OCI-LY7 (cell line): ENCODE measurements at regions not wholly inside any gene's neighbourhood (a gene's known extent, or its start where the extent isn't known, plus 50 kb on each side); places are given as distances from the start of the nearest gene placed in this dataset.

Experiments
- BruUV-seq: library from RNA; stranded (reverse); fragments of 400-500 nt; replicated peaks from 2 replicates; lab custom pipeline; 2021; lab: Mats Ljungman, UMichigan
- CTCF ChIA-PET: fragments of 300-600 bp; sonication (Branson Sonifier 250); formaldehyde crosslinking; loops from one replicate; lab custom pipeline; 2022; ENCODE audit warnings: antibody characterized with exemption; ENCODE audit not compliant: unreplicated experiment; lab: Charles Lee
- POLR2A ChIA-PET: fragments of 300-600 bp; sonication (Branson Sonifier 250); formaldehyde crosslinking; loops from one replicate; lab custom pipeline; 2022; ENCODE audit warnings: antibody characterized with exemption; lab: Charles Lee
- DNase-seq: peaks from one replicate; pipeline ENCODE4 v3.0.0-alpha.2; 2015; ENCODE audit warnings: low spot score
- H2AFZ ChIP-seq: fragments of 200-600 bp; sonication (generic), shearing (Covaris generic); 2 replicates; pipeline ENCODE4 v1.6.1; 2014; ENCODE audit warnings: mild to moderate bottlenecking, antibody characterized with exemption, low read length, moderate library complexity
- H3K27ac ChIP-seq: fragments of 200-600 bp; sonication (generic); 2 replicates; pipeline ENCODE4 v1.5.1; 2014; ENCODE audit warnings: mixed run types, low read depth, mild to moderate bottlenecking, moderate library complexity, low read length, inconsistent platforms; ENCODE audit not compliant: poor library complexity, severe bottlenecking
- H3K36me3 ChIP-seq: fragments of 200-600 bp; sonication (generic); 2 replicates; pipeline ENCODE4 v1.6.1; 2014; ENCODE audit warnings: mild to moderate bottlenecking, antibody characterized with exemption, low read length, moderate library complexity, mixed read lengths; ENCODE audit not compliant: insufficient read depth
- H3K4me1 ChIP-seq: fragments of 200-600 bp; sonication (generic); 2 replicates; pipeline ENCODE4 v1.5.1; 2014; ENCODE audit warnings: mild to moderate bottlenecking, low read length; ENCODE audit not compliant: insufficient read depth, poor library complexity, severe bottlenecking
- H3K4me2 ChIP-seq: fragments of 200-600 bp; sonication (generic); 2 replicates; pipeline ENCODE4 v1.6.1; 2014; ENCODE audit warnings: mild to moderate bottlenecking, low read length
- H3K4me3 ChIP-seq: fragments of 200-600 bp; sonication (generic); 2 replicates; pipeline ENCODE4 v1.5.1; 2014; ENCODE audit warnings: mild to moderate bottlenecking, low read depth, low read length; ENCODE audit not compliant: poor library complexity, severe bottlenecking
- H3K79me2 ChIP-seq: fragments of 200-600 bp; sonication (generic); 2 replicates; pipeline ENCODE4 v1.6.1; 2016; ENCODE audit warnings: low read depth, mild to moderate bottlenecking, low read length, moderate library complexity, mixed read lengths; ENCODE audit not compliant: insufficient read depth
- H3K9me2 ChIP-seq: fragments of 200-600 bp; sonication (generic); 2 replicates; pipeline ENCODE4 v1.6.1; 2016; ENCODE audit warnings: mild to moderate bottlenecking, low read length, mixed read lengths; ENCODE audit not compliant: insufficient read depth
- H3K9me3 ChIP-seq: fragments of 200-600 bp; sonication (generic); 2 replicates; pipeline ENCODE4 v1.6.1; 2014; ENCODE audit warnings: mild to moderate bottlenecking, mixed run types, low read length, mixed read lengths
- H4K20me1 ChIP-seq: fragments of 200-600 bp; sonication (generic); 2 replicates; pipeline ENCODE4 v1.6.1; 2014; ENCODE audit warnings: mild to moderate bottlenecking, antibody characterized with exemption, low read length, moderate library complexity, mixed read lengths; ENCODE audit not compliant: insufficient read depth
- CTCF ChIP-seq: fragments of 200-600 bp; sonication (generic); conservative IDR thresholded peaks from 2 replicates; pipeline ENCODE4 v1.5.1; 2014; ENCODE audit warnings: mild to moderate bottlenecking, antibody characterized with exemption, low read length, moderate library complexity, mixed read lengths
- EZH2phosphoT487 ChIP-seq: fragments of 200-600 bp; sonication (generic); IDR thresholded peaks from 2 replicates; pipeline ENCODE4 v1.6.1; 2018; ENCODE audit warnings: low read depth, borderline replicate concordance, mild to moderate bottlenecking, mixed run types, antibody characterized with exemption, low read length, moderate library complexity, mixed read lengths
- intact Hi-C: fragments of 100-400 bp; cut with micrococcal nuclease; formaldehyde crosslinking; loops from one replicate; pipeline ENCODE4 v1.10.0; 2022; ENCODE audit not compliant: unreplicated experiment

- H3K36me3 ChIP-seq, result no peaks in the 10 kb centered on the region
- H3K4me1 ChIP-seq, result no peaks in the 10 kb centered on the region
- no TSS peak for BruUV-seq
- H4K20me1 ChIP-seq, result no peaks in the 10 kb centered on the region
- no peak overlapping the region for H3K27ac ChIP-seq
- no peak overlapping the region for H2AFZ ChIP-seq
- no peak overlapping the region for H3K4me2 ChIP-seq
- H3K9me2 ChIP-seq, result no peaks in the 10 kb centered on the region
- TF ChIP-seq EZH2phosphoT487 (no peak), CTCF (no peak)
- H3K4me3 ChIP-seq, result no peak overlapping the region
- ChIA-PET CTCF (no interaction called here), POLR2A (interaction anchor here (0.8 kb wide), 1 partner anchor 128 kb away, joined by 3 read pairs; no protein-coding TSS in a partner anchor)
- no peaks in the 10 kb centered on the region for H3K9me3 ChIP-seq
- H3K79me2 ChIP-seq, result no peaks in the 10 kb centered on the region
- intact Hi-C loops, result no loop called here
- DNase-seq, result no peak
Measured at GRCh38 chr2:423479-423878, 135.6 kb upstream of the ALKAL2 start.

GRCh38 chr2:422676-423435, 135.0 kb upstream of the ALKAL2 start:
- no peaks in the 10 kb centered on the region for H4K20me1 ChIP-seq
- H2AFZ ChIP-seq, result no peak overlapping the region
- intact Hi-C loops, result no loop called here
- H3K27ac ChIP-seq, result no peak overlapping the region
- no peak overlapping the region for H3K4me2 ChIP-seq
- H3K79me2 ChIP-seq, result no peaks in the 10 kb centered on the region
- TF ChIP-seq EZH2phosphoT487 (no peak), CTCF (no peak)
- DNase-seq, result no peak
- no peaks in the 10 kb centered on the region for H3K9me2 ChIP-seq
- H3K4me1 ChIP-seq, result no peaks in the 10 kb centered on the region
- H3K9me3 ChIP-seq, result no peaks in the 10 kb centered on the region
- no TSS peak for BruUV-seq
- no peak overlapping the region for H3K4me3 ChIP-seq
- ChIA-PET POLR2A (interaction anchor here (0.8 kb wide), 1 partner anchor 128 kb away, joined by 3 read pairs; no protein-coding TSS in a partner anchor), CTCF (no interaction called here)
- no peaks in the 10 kb centered on the region for H3K36me3 ChIP-seq

- POLR2A ChIA-PET, result no interaction called here
- Histone ChIP-seq H3K27ac (no peak overlapping the region), H3K9me3 (no peaks in the 10 kb centered on the region), H3K4me2 (no peak overlapping the region), H2AFZ (no peak overlapping the region), H4K20me1 (no peaks in the 10 kb centered on the region), H3K4me1 (no peaks in the 10 kb centered on the region), H3K4me3 (no peak overlapping the region), H3K36me3 (no peaks in the 10 kb centered on the region), H3K79me2 (no peaks in the 10 kb centered on the region), H3K9me2 (no peaks in the 10 kb centered on the region)
- no TSS peak for BruUV-seq
- intact Hi-C loops, result no loop called here
- CTCF ChIA-PET, result no interaction called here
- DNase-seq, result no peak
- TF ChIP-seq CTCF, result no peak
- no peak for TF ChIP-seq EZH2phosphoT487
Measured at GRCh38 chr2:421406-421805, 133.5 kb upstream of the ALKAL2 start.
